GM19193 (cell line): ENCODE measurements at regions not wholly inside any gene's neighbourhood (a gene's known extent, or its start where the extent isn't known, plus 50 kb on each side); places are given as distances from the start of the nearest gene placed in this dataset.

Experiments used
- POLR2A ChIP-seq: IDR thresholded peaks from 4 replicates; pipeline ENCODE4 v1.6.1; 2011; ENCODE audit not compliant: insufficient read depth, insufficient read length; ENCODE audit errors: extremely low read depth

- TF ChIP-seq POLR2A = no peak
Measured at GRCh38 chr16:80314042-80314441, 226.8 kb upstream of the DYNLRB2 start.

GRCh38 chr16:80309178-80309577, 231.6 kb upstream of the DYNLRB2 start:
- TF ChIP-seq POLR2A = no peak

- no peak for TF ChIP-seq POLR2A
Measured at GRCh38 chr16:80305410-80305809, 235.4 kb upstream of the DYNLRB2 start.

GRCh38 chr16:80303691-80304090, 237.1 kb upstream of the DYNLRB2 start:
- no peak for TF ChIP-seq POLR2A

GRCh38 chr16:80300876-80301275, 239.9 kb upstream of the DYNLRB2 start:
- TF ChIP-seq POLR2A = no peak

GRCh38 chr16:80300456-80300855, 240.3 kb upstream of the DYNLRB2 start:
- TF ChIP-seq POLR2A = no peak

- TF ChIP-seq POLR2A = no peak
Measured at GRCh38 chr16:80299416-80299815, 241.4 kb upstream of the DYNLRB2 start.

- TF ChIP-seq POLR2A = no peak
Measured at GRCh38 chr16:80298676-80299075, 242.1 kb upstream of the DYNLRB2 start.

- TF ChIP-seq POLR2A = no peak
Measured at GRCh38 chr16:80296034-80296433, 244.8 kb upstream of the DYNLRB2 start.

GRCh38 chr16:80294172-80294571, 246.6 kb upstream of the DYNLRB2 start:
- no peak for TF ChIP-seq POLR2A

GRCh38 chr16:80288616-80289015, 252.2 kb upstream of the DYNLRB2 start:
- no peak for TF ChIP-seq POLR2A

- no peak for TF ChIP-seq POLR2A
Measured at GRCh38 chr16:80287674-80288073, 253.1 kb upstream of the DYNLRB2 start.

GRCh38 chr16:80285104-80285503, 255.7 kb upstream of the DYNLRB2 start:
- no peak for TF ChIP-seq POLR2A

GRCh38 chr16:80283466-80284392, 257.1 kb upstream of the DYNLRB2 start:
- TF ChIP-seq POLR2A = no peak

GRCh38 chr16:80280557-80280956, 260.2 kb upstream of the DYNLRB2 start:
- TF ChIP-seq POLR2A = no peak

GRCh38 chr16:80279656-80280055, 261.1 kb upstream of the DYNLRB2 start:
- TF ChIP-seq POLR2A = no peak
